Trophoblast cell (in vitro differentiated cells and primary cell): ENCODE measurements at regions not wholly inside any gene's neighbourhood (a gene's known extent, or its start where the extent isn't known, plus 50 kb on each side); places are given as distances from the start of the nearest gene placed in this dataset.

Source experiments
- DNase-seq, 2 donors: peaks; one replicate each; pipeline ENCODE4 v3.0.0-alpha.2; 2016
- H2AFZ ChIP-seq: 2 replicates; pipeline ENCODE4 v1.6.1; 2013; ENCODE audit warnings: low read length, moderate library complexity, mild to moderate bottlenecking; ENCODE audit not compliant: insufficient read depth, poor library complexity
- H2AK5ac ChIP-seq: 2 replicates; pipeline ENCODE4 v1.6.1; 2013; ENCODE audit warnings: mild to moderate bottlenecking, low read length
- H2BK120ac ChIP-seq: 2 replicates; pipeline ENCODE4 v1.6.1; 2013; ENCODE audit warnings: low read length, mild to moderate bottlenecking, moderate library complexity; ENCODE audit not compliant: insufficient read depth, poor library complexity
- H2BK12ac ChIP-seq: 2 replicates; pipeline ENCODE4 v1.6.1; 2013; ENCODE audit warnings: mild to moderate bottlenecking, low read length, moderate library complexity
- H2BK5ac ChIP-seq: 2 replicates; pipeline ENCODE4 v1.6.1; 2013; ENCODE audit warnings: low read length, low read depth, moderate library complexity, mild to moderate bottlenecking; ENCODE audit not compliant: poor library complexity
- H3K14ac ChIP-seq: 2 replicates; pipeline ENCODE4 v1.6.1; 2013; ENCODE audit warnings: mild to moderate bottlenecking, low read length
- H3K18ac ChIP-seq: 2 replicates; pipeline ENCODE4 v1.6.1; 2013; ENCODE audit warnings: mild to moderate bottlenecking, low read length
- H3K23ac ChIP-seq: 2 replicates; pipeline ENCODE4 v1.6.1; 2013; ENCODE audit warnings: low read length
- H3K27ac ChIP-seq: 2 replicates; pipeline ENCODE4 v1.5.1; 2013; ENCODE audit warnings: low read depth, mild to moderate bottlenecking, inconsistent platforms, low read length, moderate library complexity
- H3K27me3 ChIP-seq: 2 replicates; pipeline ENCODE4 v1.6.1; 2013; ENCODE audit warnings: inconsistent platforms, mild to moderate bottlenecking, low read length, moderate library complexity; ENCODE audit not compliant: insufficient read depth
- H3K36me3 ChIP-seq, 2 experiments: 1 replicate in 1 of 2; 2 replicates in 1 of 2; pipeline ENCODE4 v1.6.1; 2013; ENCODE audit warnings: low read length in 2 of 2, mild to moderate bottlenecking in 2 of 2, moderate library complexity in 1 of 2; ENCODE audit not compliant: insufficient read depth in 2 of 2, control insufficient read depth in 1 of 2
- H3K4ac ChIP-seq: 2 replicates; pipeline ENCODE4 v1.6.1; 2013; ENCODE audit warnings: low read depth, mild to moderate bottlenecking, low read length, moderate library complexity
- H3K4me1 ChIP-seq, 2 experiments: 1 replicate in 1 of 2; 2 replicates in 1 of 2; pipeline ENCODE4 v1.6.1; 2013; ENCODE audit warnings: low read length in 2 of 2, mild to moderate bottlenecking in 2 of 2, moderate library complexity in 1 of 2; ENCODE audit not compliant: insufficient read depth in 2 of 2, control insufficient read depth in 1 of 2
- H3K4me2 ChIP-seq: 2 replicates; pipeline ENCODE4 v1.6.1; 2013; ENCODE audit warnings: inconsistent platforms, mild to moderate bottlenecking, low read length, moderate library complexity
- H3K4me3 ChIP-seq: 2 replicates; pipeline ENCODE4 v1.5.1; 2013; ENCODE audit warnings: mild to moderate bottlenecking, low read depth, low read length, inconsistent platforms
- H3K79me1 ChIP-seq: one replicate; pipeline ENCODE4 v1.6.1; 2013; ENCODE audit warnings: low read length
- H3K79me2 ChIP-seq: 2 replicates; pipeline ENCODE4 v1.6.1; 2013; ENCODE audit warnings: low read length, mild to moderate bottlenecking; ENCODE audit not compliant: control insufficient read depth, insufficient read depth, poor library complexity
- H3K9ac ChIP-seq: 2 replicates; pipeline ENCODE4 v1.6.1; 2013; ENCODE audit warnings: mild to moderate bottlenecking, low read length
- H3K9me3 ChIP-seq: 2 replicates; pipeline ENCODE4 v1.6.1; 2013; ENCODE audit warnings: low read depth, mild to moderate bottlenecking, control low read depth, inconsistent platforms, low read length; ENCODE audit not compliant: insufficient read depth
- H4K12ac ChIP-seq: 2 replicates; pipeline ENCODE4 v1.6.1; 2013; ENCODE audit warnings: low read depth, mild to moderate bottlenecking, low read length, moderate library complexity
- H4K8ac ChIP-seq: 2 replicates; pipeline ENCODE4 v1.6.1; 2013; ENCODE audit warnings: low read depth, mild to moderate bottlenecking, low read length, moderate library complexity
- H4K91ac ChIP-seq: one replicate; pipeline ENCODE4 v1.6.1; 2013; ENCODE audit warnings: low read depth, mild to moderate bottlenecking, low read length, moderate library complexity
- WGBS: extraction: QIAGEN DNeasy Blood & Tissue Kit; methylation state at CpG from one replicate; pipeline ENCODE4 v1.1.7; 2013; ENCODE audit warnings: missing lambda C conversion rate; ENCODE audit not compliant: insufficient read length, insufficient coverage; ENCODE audit errors: extremely low coverage; 5-methylcytosine and 5-hydroxymethylcytosine counted together

GRCh38 chr21:34242973-34243372 lies 120.8 kb upstream of the KCNE2 start:
- WGBS = no CpG with 5 or more reads among the region's 2 CpGs
- H3K27ac ChIP-seq = no peak overlapping the region

GRCh38 chr21:34243562-34243961 lies 120.2 kb upstream of the KCNE2 start:
- H3K4ac ChIP-seq = no peak overlapping the region
- no peak overlapping the region for H4K91ac ChIP-seq
- DNase-seq = peak in 1 of 2 donors; percentile 61
- H3K27ac ChIP-seq = no peak overlapping the region
- H3K23ac ChIP-seq = no peak overlapping the region
- H3K18ac ChIP-seq = no peak overlapping the region
- no peaks in the 10 kb centered on the region for H3K4me1 ChIP-seq
- H3K4me2 ChIP-seq = no peak overlapping the region
- peaks cover 6% of the 10 kb centered on the region for H3K9me3 ChIP-seq
- no peaks in the 10 kb centered on the region for H3K79me1 ChIP-seq
- no peak overlapping the region for H2BK5ac ChIP-seq
- H2BK12ac ChIP-seq = no peak overlapping the region
- no peak overlapping the region for H2BK120ac ChIP-seq
- no peak overlapping the region for H3K9ac ChIP-seq
- no peak overlapping the region for H2AK5ac ChIP-seq
- no peaks in the 10 kb centered on the region for H3K79me2 ChIP-seq
- H4K12ac ChIP-seq = no peak overlapping the region
- no peak overlapping the region for H2AFZ ChIP-seq
- no peak overlapping the region for H3K14ac ChIP-seq
- WGBS = no CpG with 5 or more reads among the region's 1 CpG
- no peaks in the 10 kb centered on the region for H3K27me3 ChIP-seq
- no peak overlapping the region for H4K8ac ChIP-seq
- no peaks in the 10 kb centered on the region for H3K36me3 ChIP-seq
- H3K4me3 ChIP-seq = no peak overlapping the region

More at GRCh38 chr21:34242973-34243372, 120.8 kb upstream of the KCNE2 start:
- no peak overlapping the region for H2BK5ac ChIP-seq
- H3K4ac ChIP-seq = no peak overlapping the region
- H3K36me3 ChIP-seq = no peaks in the 10 kb centered on the region
- H2BK120ac ChIP-seq = no peak overlapping the region
- H2BK12ac ChIP-seq = no peak overlapping the region
- no peak for DNase-seq
- no peak overlapping the region for H3K4me3 ChIP-seq
- no peak overlapping the region for H4K8ac ChIP-seq
- H3K79me1 ChIP-seq = no peaks in the 10 kb centered on the region
- no peak overlapping the region for H3K23ac ChIP-seq
- no peaks in the 10 kb centered on the region for H3K4me1 ChIP-seq
- no peaks in the 10 kb centered on the region for H3K79me2 ChIP-seq
- H2AFZ ChIP-seq = no peak overlapping the region
- no peak overlapping the region for H3K18ac ChIP-seq
- H3K27me3 ChIP-seq = no peaks in the 10 kb centered on the region
- H3K14ac ChIP-seq = no peak overlapping the region
- H3K4me2 ChIP-seq = no peak overlapping the region
- H3K9me3 ChIP-seq = peaks cover 5% of the 10 kb centered on the region
- no peak overlapping the region for H3K9ac ChIP-seq
- H2AK5ac ChIP-seq = no peak overlapping the region
- H4K12ac ChIP-seq = no peak overlapping the region
- H4K91ac ChIP-seq = no peak overlapping the region

GRCh38 chr21:34252751-34253150 lies 111.1 kb upstream of the KCNE2 start:
- Histone ChIP-seq H3K27ac (no peak overlapping the region), H4K91ac (no peak overlapping the region), H3K4me3 (no peak overlapping the region), H2AFZ (no peak overlapping the region), H3K79me1 (no peaks in the 10 kb centered on the region), H3K9me3 (peaks cover 6% of the 10 kb centered on the region), H3K9ac (no peak overlapping the region), H3K14ac (no peak overlapping the region), H3K18ac (no peak overlapping the region), H2BK12ac (no peak overlapping the region), H2AK5ac (no peak overlapping the region), H3K4me2 (no peak overlapping the region), H3K23ac (no peak overlapping the region), H4K12ac (no peak overlapping the region), H3K27me3 (no peaks in the 10 kb centered on the region), H2BK5ac (no peak overlapping the region), H3K4ac (no peak overlapping the region), H3K4me1 (no peaks in the 10 kb centered on the region), H2BK120ac (no peak overlapping the region), H3K36me3 (no peaks in the 10 kb centered on the region), H4K8ac (no peak overlapping the region), H3K79me2 (no peaks in the 10 kb centered on the region)
- DNase-seq = no peak
- no CpG with 5 or more reads among the region's 2 CpGs for WGBS

GRCh38 chr21:34255073-34255472 lies 108.7 kb upstream of the KCNE2 start:
- no peaks in the 10 kb centered on the region for H3K4me1 ChIP-seq
- no peak overlapping the region for H3K9ac ChIP-seq
- DNase-seq = no peak
- H4K8ac ChIP-seq = no peak overlapping the region
- H2BK120ac ChIP-seq = no peak overlapping the region
- no peak overlapping the region for H3K18ac ChIP-seq
- H3K27ac ChIP-seq = no peak overlapping the region
- H4K91ac ChIP-seq = no peak overlapping the region
- no peak overlapping the region for H2BK5ac ChIP-seq
- H3K79me2 ChIP-seq = no peaks in the 10 kb centered on the region
- no peak overlapping the region for H2AFZ ChIP-seq
- WGBS = no CpG with 5 or more reads among the region's 1 CpG
- H3K4me2 ChIP-seq = no peak overlapping the region
- no peaks in the 10 kb centered on the region for H3K36me3 ChIP-seq
- H3K23ac ChIP-seq = no peak overlapping the region
- H3K4ac ChIP-seq = no peak overlapping the region
- no peak overlapping the region for H2BK12ac ChIP-seq
- no peak overlapping the region for H3K14ac ChIP-seq
- no peak overlapping the region for H2AK5ac ChIP-seq
- no peaks in the 10 kb centered on the region for H3K27me3 ChIP-seq
- H3K4me3 ChIP-seq = no peak overlapping the region
- no peaks in the 10 kb centered on the region for H3K79me1 ChIP-seq
- no peak overlapping the region for H4K12ac ChIP-seq
- peaks cover 3% of the 10 kb centered on the region for H3K9me3 ChIP-seq
